ENCODE measurements at regions not wholly inside any gene's neighbourhood (a gene's known extent, or its start where the extent isn't known, plus 50 kb on each side); places are given as distances from the start of the nearest gene placed in this dataset.

DNA sequence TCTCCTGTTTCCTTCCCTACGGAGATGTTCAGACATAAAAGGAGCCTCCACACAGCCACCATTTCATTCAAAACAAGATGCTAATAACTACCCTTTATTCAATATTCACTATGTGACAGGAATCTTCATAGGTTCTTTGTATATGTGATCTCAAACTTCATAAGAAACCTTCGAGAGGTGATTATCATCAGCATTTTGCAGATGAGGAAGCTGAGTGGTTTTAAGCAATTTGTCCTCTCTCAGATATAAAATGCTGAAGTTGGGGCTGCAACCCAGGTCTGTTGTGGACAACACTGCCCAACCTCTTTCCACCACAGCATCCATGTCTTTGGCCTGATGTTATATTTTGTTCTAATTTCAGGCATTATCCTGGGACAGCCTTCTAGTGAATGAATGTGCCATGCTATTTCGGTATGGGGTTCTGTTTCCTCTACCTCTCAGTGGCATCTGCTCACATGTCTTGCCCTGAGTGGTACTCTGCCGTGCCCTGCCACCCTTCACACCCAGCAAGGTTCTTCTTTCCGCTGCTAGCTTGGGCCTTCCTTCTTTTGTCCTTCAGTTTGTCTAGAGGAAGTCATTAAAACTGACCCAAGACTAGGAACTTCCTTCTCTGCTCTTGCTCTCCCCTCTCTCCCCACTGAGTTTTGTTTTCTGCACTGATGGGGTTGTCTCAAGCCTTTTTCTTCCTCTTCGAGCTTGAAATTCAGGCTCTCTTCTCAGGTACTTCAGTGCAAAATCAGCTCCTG lies 300.9 kb upstream of the PRDM1 start:
- TF ChIP-seq, protein P1, sequence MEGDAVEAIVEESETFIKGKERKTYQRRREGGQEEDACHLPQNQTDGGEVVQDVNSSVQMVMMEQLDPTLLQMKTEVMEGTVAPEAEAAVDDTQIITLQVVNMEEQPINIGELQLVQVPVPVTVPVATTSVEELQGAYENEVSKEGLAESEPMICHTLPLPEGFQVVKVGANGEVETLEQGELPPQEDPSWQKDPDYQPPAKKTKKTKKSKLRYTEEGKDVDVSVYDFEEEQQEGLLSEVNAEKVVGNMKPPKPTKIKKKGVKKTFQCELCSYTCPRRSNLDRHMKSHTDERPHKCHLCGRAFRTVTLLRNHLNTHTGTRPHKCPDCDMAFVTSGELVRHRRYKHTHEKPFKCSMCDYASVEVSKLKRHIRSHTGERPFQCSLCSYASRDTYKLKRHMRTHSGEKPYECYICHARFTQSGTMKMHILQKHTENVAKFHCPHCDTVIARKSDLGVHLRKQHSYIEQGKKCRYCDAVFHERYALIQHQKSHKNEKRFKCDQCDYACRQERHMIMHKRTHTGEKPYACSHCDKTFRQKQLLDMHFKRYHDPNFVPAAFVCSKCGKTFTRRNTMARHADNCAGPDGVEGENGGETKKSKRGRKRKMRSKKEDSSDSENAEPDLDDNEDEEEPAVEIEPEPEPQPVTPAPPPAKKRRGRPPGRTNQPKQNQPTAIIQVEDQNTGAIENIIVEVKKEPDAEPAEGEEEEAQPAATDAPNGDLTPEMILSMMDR (conservative IDR thresholded peaks at IDR 0.05; ENCODE audit: low read length): no peak
- no peak for TF ChIP-seq EZH2phosphoT487 (IDR thresholded peaks at IDR 0.05; ENCODE audit: borderline replicate concordance, low read depth, low read length)

All from OCI-LY7 (cell line).